Stomach (tissue), 8 donors: ENCODE measurements at regions not wholly inside any gene's neighbourhood (a gene's known extent, or its start where the extent isn't known, plus 50 kb on each side); places are given as distances from the start of the nearest gene placed in this dataset.

Experiments used
- DNase-seq, 2 donors: peaks; one replicate each; pipeline versions ENCODE4 v3.0.0 to v3.0.0-alpha.2; 2013 to 2019
- H3K27ac ChIP-seq, 5 donors: fragments of 200-600 bp in 4 of 5; sonication (generic) in 4 of 5; one replicate each; pipeline ENCODE4 v1.5.1; 2013 to 2019; ENCODE audit warnings: mild to moderate bottlenecking in 1 of 5, moderate library complexity in 1 of 5
- H3K27me3 ChIP-seq, 3 donors: fragments of 200-600 bp; sonication (generic); one replicate each; pipeline ENCODE4 v1.5.1; 2017 to 2019; ENCODE audit warnings: mixed run types in 1 of 3
- H3K36me3 ChIP-seq, 4 donors: fragments of 200-600 bp; sonication (generic); 1 replicate in 3 of 4; 2 replicates in 1 of 4; pipeline ENCODE4 v1.5.1; 2016 to 2019
- H3K4me1 ChIP-seq, 4 donors: fragments of 200-600 bp; sonication (generic); one replicate each; pipeline ENCODE4 v1.5.1; 2016 to 2019
- H3K4me3 ChIP-seq, 4 donors: fragments of 200-600 bp; sonication (generic) in 3 of 4; one replicate each; pipeline ENCODE4 v1.5.1; 2016 to 2019; ENCODE audit warnings: mild to moderate bottlenecking in 1 of 4
- H3K9me3 ChIP-seq, 4 donors: fragments of 200-600 bp; sonication (generic); one replicate each; pipeline ENCODE4 v1.5.1; 2016 to 2019
- CTCF ChIP-seq, 7 experiments: fragments of 450-650 bp in 4 of 7; fragments of 200-600 bp in 3 of 7; sonication (generic) in 3 of 7; IDR thresholded peaks; one replicate each; pipeline ENCODE4 v1.5.1; 2016 to 2019; ENCODE audit warnings: antibody characterized with exemption in 7 of 7, control low read depth in 2 of 7, mild to moderate bottlenecking in 1 of 7
- EP300 ChIP-seq: sonication (generic); formaldehyde crosslinking; IDR thresholded peaks from one replicate; pipeline ENCODE4 v1.6.1; 2017; ENCODE audit warnings: antibody characterized with exemption
- POLR2A ChIP-seq, 4 donors: fragments of 450-650 bp; IDR thresholded peaks; one replicate each; pipeline ENCODE4 v1.6.1; 2016; ENCODE audit warnings: antibody characterized with exemption in 4 of 4, control low read depth in 2 of 4, mild to moderate bottlenecking in 1 of 4, moderate library complexity in 1 of 4
- POLR2AphosphoS5 ChIP-seq, 3 donors: sonication (generic); formaldehyde crosslinking; IDR thresholded peaks; one replicate each; pipeline ENCODE4 v1.6.1; 2016; ENCODE audit warnings: antibody characterized with exemption in 3 of 3
- WGBS, 5 donors: extraction: QIAGEN DNeasy Blood & Tissue Kit in 3 of 5; methylation state at CpG; one replicate each; pipeline versions ENCODE4 v1.1.5 to v1.1.7; 2013 to 2018; 5-methylcytosine and 5-hydroxymethylcytosine counted together
- intact Hi-C: fragments of 100-400 bp; cut with DNase I; formaldehyde crosslinking; loops from one replicate; pipeline ENCODE4 v1.15.1; 2023; ENCODE audit warnings: low total_unique reads
- donor health status: healthy with polysubstance abuse.
- donor health status: Bipolar disorder and iron deficiency.
- donor health status: healthy.

- Histone ChIP-seq H3K4me1 (no peaks in the 10 kb centered on the region), H3K36me3 (no peaks in the 10 kb centered on the region), H3K9me3 (peaks cover 5 to 19% (median 12%) of the 10 kb centered on the region in 4 donors), H3K27ac (no peak overlapping the region), H3K4me3 (no peak overlapping the region), H3K27me3 (no peaks in the 10 kb centered on the region)
- WGBS, 5 donors, result 39 to 64% (median 61%) methylated on average over 2 to 3 of the region's 3 CpGs
- DNase-seq, result no peak
- no peak for TF ChIP-seq POLR2A (IDR thresholded peaks at IDR 0.05)
- TF ChIP-seq CTCF (IDR thresholded peaks at IDR 0.05), result no peak
- TF ChIP-seq POLR2AphosphoS5 (IDR thresholded peaks at IDR 0.05), result no peak
- no peak for TF ChIP-seq EP300
- intact Hi-C loops, result no loop called here
Observed at GRCh38 chr2:114108824-114109416, 219.0 kb downstream of the ACTR3 start.

GRCh38 chr2:114111329-114111728, 221.4 kb downstream of the ACTR3 start:
- H3K4me3 ChIP-seq, result no peak overlapping the region
- no peak for TF ChIP-seq POLR2A (IDR thresholded peaks at IDR 0.05)
- no peak for TF ChIP-seq EP300
- TF ChIP-seq POLR2AphosphoS5 (IDR thresholded peaks at IDR 0.05), result no peak
- H3K36me3 ChIP-seq, result no peaks in the 10 kb centered on the region
- peaks cover 0 to 5% (median 2%) of the 10 kb centered on the region in 4 donors for H3K9me3 ChIP-seq
- H3K27ac ChIP-seq, result no peak overlapping the region
- H3K27me3 ChIP-seq, result no peaks in the 10 kb centered on the region
- no peak for DNase-seq
- intact Hi-C loops, result no loop called here
- WGBS, 5 donors, result 82 to 93% (median 89%) methylated on average over 1 of the region's 1 CpG
- no peaks in the 10 kb centered on the region for H3K4me1 ChIP-seq

GRCh38 chr2:114113518-114113917, 223.6 kb downstream of the ACTR3 start:
- no peak for DNase-seq
- no peak overlapping the region for H3K4me3 ChIP-seq
- H3K36me3 ChIP-seq, result no peaks in the 10 kb centered on the region
- H3K9me3 ChIP-seq, result no peaks in the 10 kb centered on the region
- 72 to 79% (median 76%) methylated on average over 6 of the region's 6 CpGs for WGBS, 5 donors
- intact Hi-C loops, result no loop called here
- no peaks in the 10 kb centered on the region for H3K4me1 ChIP-seq
- TF ChIP-seq POLR2AphosphoS5 (IDR thresholded peaks at IDR 0.05) (no peak), POLR2A (IDR thresholded peaks at IDR 0.05) (no peak), CTCF (IDR thresholded peaks at IDR 0.05) (no peak), EP300 (no peak)
- no peaks in the 10 kb centered on the region for H3K27me3 ChIP-seq
- H3K27ac ChIP-seq, result no peak overlapping the region

- Histone ChIP-seq H3K27ac (no peak overlapping the region), H3K36me3 (no peaks in the 10 kb centered on the region), H3K9me3 (no peaks in the 10 kb centered on the region), H3K4me1 (no peaks in the 10 kb centered on the region), H3K27me3 (no peaks in the 10 kb centered on the region), H3K4me3 (no peak overlapping the region)
- TF ChIP-seq POLR2AphosphoS5 (IDR thresholded peaks at IDR 0.05) (no peak), POLR2A (IDR thresholded peaks at IDR 0.05) (no peak), CTCF (IDR thresholded peaks at IDR 0.05) (no peak), EP300 (no peak)
- intact Hi-C loops, result no loop called here
- no peak for DNase-seq
- 59 to 77% (median 69%) methylated on average over 2 of the region's 2 CpGs for WGBS, 5 donors
Observed at GRCh38 chr2:114118088-114118487, 228.2 kb downstream of the ACTR3 start.

- intact Hi-C loops, result no loop called here
Observed at GRCh38 chr2:114119862-114120261, 230.0 kb downstream of the ACTR3 start.

More at GRCh38 chr2:114119862-114120261, 230.0 kb downstream of the ACTR3 start:
- Histone ChIP-seq H3K27ac (no peak overlapping the region), H3K4me3 (no peak overlapping the region), H3K27me3 (no peaks in the 10 kb centered on the region), H3K36me3 (no peaks in the 10 kb centered on the region), H3K9me3 (no peaks in the 10 kb centered on the region), H3K4me1 (no peaks in the 10 kb centered on the region)
- no peak for TF ChIP-seq CTCF (IDR thresholded peaks at IDR 0.05)
- no peak for TF ChIP-seq EP300
- no peak for TF ChIP-seq POLR2A (IDR thresholded peaks at IDR 0.05)
- TF ChIP-seq POLR2AphosphoS5 (IDR thresholded peaks at IDR 0.05), result no peak
- DNase-seq, result no peak
- 70 to 79% (median 74%) methylated on average over 7 of the region's 7 CpGs for WGBS, 5 donors
